Naive thymus-derived CD4-positive, alpha-beta T cell (primary cell): ENCODE measurements at regions not wholly inside any gene's neighbourhood (a gene's known extent, or its start where the extent isn't known, plus 50 kb on each side); places are given as distances from the start of the nearest gene placed in this dataset.

ENCODE experiments used
- ATAC-seq: fragments of 150-1000 bp; cut with Tn5 transposase; 2 replicates; pipeline ENCODE4 v1.10.0; 2021; ENCODE audit warnings: mild to moderate bottlenecking, moderate library complexity
- CTCF ChIA-PET: fragments of 350-600 bp; sonication (Branson Sonifier 250); formaldehyde crosslinking; loops from one replicate; lab custom pipeline; 2021; ENCODE audit warnings: antibody characterized with exemption; lab: Charles Lee
- POLR2A ChIA-PET: fragments of 350-600 bp; sonication (Branson Sonifier 250); formaldehyde crosslinking; loops from one replicate; lab custom pipeline; 2021; ENCODE audit warnings: antibody characterized with exemption, inconsistent platforms; lab: Charles Lee
- DNase-seq, 9 donors: peaks; one replicate each; pipeline versions ENCODE4 v3.0.0 to v3.0.0-alpha.2; 2020 to 2022; ENCODE audit warnings: mixed read lengths in 1 of 9
- H3K27ac ChIP-seq: one replicate; pipeline ENCODE4 v1.7.0; 2013; ENCODE audit warnings: mild to moderate bottlenecking, low read depth, low read length, moderate library complexity
- H3K27me3 ChIP-seq, 2 donors: one replicate each; pipeline ENCODE4 v1.7.0; 2013; ENCODE audit warnings: low read length in 2 of 2, mild to moderate bottlenecking in 2 of 2, moderate library complexity in 2 of 2; ENCODE audit not compliant: control insufficient read depth in 2 of 2, insufficient read depth in 2 of 2
- H3K36me3 ChIP-seq, 3 experiments: 1 replicate in 2 of 3; 2 replicates in 1 of 3; pipeline ENCODE4 v1.7.0; 2013; ENCODE audit warnings: low read length in 3 of 3, mild to moderate bottlenecking in 3 of 3, moderate library complexity in 1 of 3; ENCODE audit not compliant: insufficient read depth in 3 of 3, control insufficient read depth in 2 of 3
- H3K4me1 ChIP-seq, 2 donors: one replicate each; pipeline ENCODE4 v1.7.0; 2013; ENCODE audit warnings: low read length in 2 of 2, mild to moderate bottlenecking in 2 of 2, moderate library complexity in 1 of 2; ENCODE audit not compliant: control insufficient read depth in 2 of 2, insufficient read depth in 2 of 2
- H3K4me3 ChIP-seq: 2 replicates; pipeline ENCODE4 v1.7.0; 2013; ENCODE audit warnings: mild to moderate bottlenecking, low read length
- H3K9me3 ChIP-seq, 3 experiments: 1 replicate in 2 of 3; 2 replicates in 1 of 3; pipeline ENCODE4 v1.7.0; 2013; ENCODE audit warnings: low read length in 3 of 3; ENCODE audit not compliant: control insufficient read depth in 2 of 3
- H3K27ac Mint-ChIP-seq, 9 donors: one replicate each; pipeline ENCODE4 v1.8.0; 2020 to 2022; ENCODE audit warnings: mixed read lengths in 9 of 9, mild to moderate bottlenecking in 8 of 9, moderate library complexity in 5 of 9, inconsistent platforms in 2 of 9
- H3K27me3 Mint-ChIP-seq, 5 donors: one replicate each; pipeline ENCODE4 v1.8.0; 2021 to 2022; ENCODE audit warnings: mixed read lengths in 5 of 5, mild to moderate bottlenecking in 1 of 5
- H3K36me3 Mint-ChIP-seq, 5 donors: one replicate each; pipeline ENCODE4 v1.8.0; 2020 to 2022; ENCODE audit warnings: mixed read lengths in 5 of 5, mild to moderate bottlenecking in 3 of 5, inconsistent platforms in 1 of 5
- H3K4me1 Mint-ChIP-seq, 7 donors: one replicate each; pipeline ENCODE4 v1.8.0; 2020 to 2022; ENCODE audit warnings: mixed read lengths in 7 of 7, mild to moderate bottlenecking in 3 of 7, inconsistent platforms in 1 of 7
- H3K4me3 Mint-ChIP-seq, 10 donors: one replicate each; pipeline ENCODE4 v1.8.0; 2020 to 2022; ENCODE audit warnings: mild to moderate bottlenecking in 10 of 10, mixed read lengths in 10 of 10, moderate library complexity in 6 of 10, inconsistent platforms in 2 of 10
- H3K9me3 Mint-ChIP-seq, 11 donors: one replicate each; pipeline ENCODE4 v1.8.0; 2020 to 2022; ENCODE audit warnings: mixed read lengths in 11 of 11, mild to moderate bottlenecking in 4 of 11, inconsistent platforms in 1 of 11, moderate library complexity in 1 of 11
- intact Hi-C, 2 donors: fragments of 100-400 bp; cut with micrococcal nuclease; formaldehyde crosslinking; loops; one replicate each; pipeline ENCODE4 v1.15.1; 2023

- ATAC-seq (no peak), DNase-seq (no peak)
- POLR2A ChIA-PET: no interaction called here
- H3K27ac Mint-ChIP-seq: no peak overlapping the region
- Histone ChIP-seq H3K27me3 (no peaks in the 10 kb centered on the region), H3K4me1 (no peaks in the 10 kb centered on the region), H3K4me3 (no peak overlapping the region), H3K27ac (no peak overlapping the region), H3K9me3 (no peaks in the 10 kb centered on the region), H3K36me3 (no peaks in the 10 kb centered on the region)
- intact Hi-C loops: no loop called here
- H3K4me3 Mint-ChIP-seq: no peak overlapping the region
- CTCF ChIA-PET: no interaction called here
- no peaks in the 10 kb centered on the region for H3K9me3 Mint-ChIP-seq
- H3K4me1 Mint-ChIP-seq: peaks cover 0 to 4% (median 0%) of the 10 kb centered on the region in 7 donors
- H3K36me3 Mint-ChIP-seq: no peaks in the 10 kb centered on the region
- H3K27me3 Mint-ChIP-seq: peaks cover 0 to 13% (median 3%) of the 10 kb centered on the region in 5 donors
Observed at GRCh38 chr3:134710313-134710680, 59.5 kb upstream of the KY start.

DNA sequence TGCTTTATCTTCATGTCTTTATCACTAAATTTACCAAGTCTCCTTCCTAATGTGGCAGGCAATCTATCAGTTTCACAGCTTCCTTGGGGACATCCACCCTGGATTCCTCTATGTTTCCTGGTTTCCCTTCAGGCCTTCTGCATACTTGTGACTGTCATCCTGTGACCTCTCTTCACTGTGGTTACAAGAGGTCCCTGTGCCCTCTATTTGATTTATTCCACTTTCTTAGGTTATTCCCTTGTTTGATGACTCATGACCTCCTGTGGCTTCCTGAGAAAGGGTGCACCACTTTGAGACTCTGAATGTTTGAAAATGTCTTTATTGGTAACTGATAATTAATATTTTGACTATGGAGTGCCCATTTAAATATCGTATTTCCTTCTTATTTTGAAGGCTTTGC is 60.5 kb upstream of the KY start:
- H3K4me3 ChIP-seq: no peak overlapping the region
- no peaks in the 10 kb centered on the region for H3K27me3 ChIP-seq
- peaks cover 0 to 4% (median 0%) of the 10 kb centered on the region in 7 donors for H3K4me1 Mint-ChIP-seq
- H3K36me3 Mint-ChIP-seq: no peaks in the 10 kb centered on the region
- DNase-seq: no peak
- H3K27ac Mint-ChIP-seq: no peak overlapping the region
- no peak overlapping the region for H3K4me3 Mint-ChIP-seq
- H3K36me3 ChIP-seq: no peaks in the 10 kb centered on the region
- intact Hi-C loops: no loop called here
- no peaks in the 10 kb centered on the region for H3K9me3 ChIP-seq
- H3K4me1 ChIP-seq: no peaks in the 10 kb centered on the region
- ATAC-seq: no peak
- ChIA-PET CTCF (no interaction called here), POLR2A (no interaction called here)
- no peaks in the 10 kb centered on the region for H3K9me3 Mint-ChIP-seq
- no peak overlapping the region for H3K27ac ChIP-seq
- H3K27me3 Mint-ChIP-seq: peaks cover 0 to 13% (median 5%) of the 10 kb centered on the region in 5 donors

- Histone ChIP-seq H3K27me3 (no peaks in the 10 kb centered on the region), H3K4me3 (no peak overlapping the region), H3K27ac (no peak overlapping the region), H3K9me3 (no peaks in the 10 kb centered on the region), H3K36me3 (no peaks in the 10 kb centered on the region), H3K4me1 (no peaks in the 10 kb centered on the region)
- Mint-ChIP-seq H3K36me3 (no peaks in the 10 kb centered on the region), H3K9me3 (no peaks in the 10 kb centered on the region), H3K27me3 (peaks cover 0 to 13% (median 5%) of the 10 kb centered on the region in 5 donors), H3K27ac (no peak overlapping the region), H3K4me3 (no peak overlapping the region), H3K4me1 (peaks cover 0 to 4% (median 0%) of the 10 kb centered on the region in 7 donors)
- intact Hi-C loops: no loop called here
- ChIA-PET CTCF (no interaction called here), POLR2A (no interaction called here)
- DNase-seq (no peak), ATAC-seq (no peak)
Observed at GRCh38 chr3:134713671-134714070, 62.8 kb upstream of the KY start.

GRCh38 chr3:134718726-134719125 is 67.9 kb upstream of the KY start:
- H3K27ac ChIP-seq: no peak overlapping the region
- H3K9me3 Mint-ChIP-seq: peaks cover 0 to 9% (median 0%) of the 10 kb centered on the region in 11 donors
- ChIA-PET POLR2A (no interaction called here), CTCF (no interaction called here)
- no peaks in the 10 kb centered on the region for H3K36me3 Mint-ChIP-seq
- peaks cover 0 to 29% (median 8%) of the 10 kb centered on the region in 5 donors for H3K27me3 Mint-ChIP-seq
- no peak overlapping the region for H3K4me3 ChIP-seq
- ATAC-seq (no peak), DNase-seq (no peak)
- no peak overlapping the region for H3K4me3 Mint-ChIP-seq
- no peak overlapping the region for H3K27ac Mint-ChIP-seq
- no peaks in the 10 kb centered on the region for H3K4me1 ChIP-seq
- intact Hi-C loops: no loop called here
- no peaks in the 10 kb centered on the region for H3K36me3 ChIP-seq
- H3K9me3 ChIP-seq: no peaks in the 10 kb centered on the region
- H3K4me1 Mint-ChIP-seq: peaks cover 0 to 2% (median 0%) of the 10 kb centered on the region in 7 donors
- no peaks in the 10 kb centered on the region for H3K27me3 ChIP-seq

- H3K4me1 Mint-ChIP-seq: no peaks in the 10 kb centered on the region
- ATAC-seq: no peak
- ChIA-PET CTCF (no interaction called here), POLR2A (no interaction called here)
- no peak overlapping the region for H3K27ac Mint-ChIP-seq
- H3K4me3 Mint-ChIP-seq: no peak overlapping the region
- intact Hi-C loops: no loop called here
- H3K36me3 Mint-ChIP-seq: no peaks in the 10 kb centered on the region
- peaks cover 0 to 9% (median 0%) of the 10 kb centered on the region in 11 donors for H3K9me3 Mint-ChIP-seq
- H3K4me1 ChIP-seq: no peaks in the 10 kb centered on the region
- H3K9me3 ChIP-seq: no peaks in the 10 kb centered on the region
- no peaks in the 10 kb centered on the region for H3K27me3 ChIP-seq
- DNase-seq: no peak
- H3K4me3 ChIP-seq: no peak overlapping the region
- no peaks in the 10 kb centered on the region for H3K36me3 ChIP-seq
- no peak overlapping the region for H3K27ac ChIP-seq
- H3K27me3 Mint-ChIP-seq: peaks cover 1 to 31% (median 10%) of the 10 kb centered on the region in 5 donors
Observed at GRCh38 chr3:134721214-134721613, 70.4 kb upstream of the KY start.

GRCh38 chr3:134722969-134723368 is 72.1 kb upstream of the EPHB1 start:
- no peaks in the 10 kb centered on the region for H3K4me1 Mint-ChIP-seq
- H3K27ac Mint-ChIP-seq: no peak overlapping the region
- no peaks in the 10 kb centered on the region for H3K27me3 ChIP-seq

DNA sequence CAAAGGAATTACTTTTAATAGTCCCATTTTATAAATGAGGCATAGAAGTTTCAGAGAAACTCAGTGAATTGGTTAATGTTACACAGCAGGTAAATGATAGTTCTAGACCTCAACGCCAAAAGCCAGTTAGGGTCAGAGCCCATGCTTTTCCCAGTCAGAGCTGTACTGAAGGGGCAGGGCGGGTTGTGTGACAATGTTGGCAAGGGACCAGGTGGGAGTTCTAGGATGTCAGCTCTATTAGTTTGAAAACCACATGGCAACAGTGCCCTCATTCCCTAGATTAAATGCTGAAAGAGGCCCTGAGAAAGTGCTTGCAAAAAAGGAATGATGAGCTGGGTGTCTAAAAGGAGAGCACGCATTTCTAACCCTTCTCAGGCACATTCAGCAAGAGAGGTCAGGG is 65.4 kb upstream of the EPHB1 start:
- Mint-ChIP-seq H3K36me3 (no peaks in the 10 kb centered on the region), H3K4me1 (no peaks in the 10 kb centered on the region), H3K27ac (no peak overlapping the region), H3K9me3 (peaks cover 0 to 3% (median 0%) of the 10 kb centered on the region in 11 donors), H3K27me3 (peaks cover 24 to 27% (median 26%) of the 10 kb centered on the region in 5 donors), H3K4me3 (no peak overlapping the region)
- no peak for ATAC-seq
- intact Hi-C loops: no loop called here
- ChIA-PET POLR2A (no interaction called here), CTCF (no interaction called here)
- Histone ChIP-seq H3K4me1 (no peaks in the 10 kb centered on the region), H3K9me3 (no peaks in the 10 kb centered on the region), H3K27ac (no peak overlapping the region), H3K36me3 (no peaks in the 10 kb centered on the region), H3K27me3 (no peaks in the 10 kb centered on the region), H3K4me3 (no peak overlapping the region)
- DNase-seq: no peak

More at GRCh38 chr3:134722969-134723368, 72.1 kb upstream of the EPHB1 start:
- no peak for DNase-seq
- H3K36me3 ChIP-seq: no peaks in the 10 kb centered on the region
- Mint-ChIP-seq H3K36me3 (no peaks in the 10 kb centered on the region), H3K27me3 (peaks cover 10 to 38% (median 17%) of the 10 kb centered on the region in 5 donors), H3K9me3 (peaks cover 0 to 9% (median 0%) of the 10 kb centered on the region in 11 donors), H3K4me3 (no peak overlapping the region)
- POLR2A ChIA-PET: no interaction called here
- no peaks in the 10 kb centered on the region for H3K4me1 ChIP-seq
- ATAC-seq: no peak
- CTCF ChIA-PET: no interaction called here
- H3K4me3 ChIP-seq: no peak overlapping the region
- no peaks in the 10 kb centered on the region for H3K9me3 ChIP-seq
- no peak overlapping the region for H3K27ac ChIP-seq
- intact Hi-C loops: no loop called here
